OCI-LY7 (cell line): ENCODE measurements at regions not wholly inside any gene's neighbourhood (a gene's known extent, or its start where the extent isn't known, plus 50 kb on each side); places are given as distances from the start of the nearest gene placed in this dataset.

ENCODE experiments used
- BruUV-seq: library from RNA; stranded (reverse); fragments of 400-500 nt; replicated peaks from 2 replicates; lab custom pipeline; 2021; lab: Mats Ljungman, UMichigan
- CTCF ChIA-PET: fragments of 300-600 bp; sonication (Branson Sonifier 250); formaldehyde crosslinking; loops from one replicate; lab custom pipeline; 2022; ENCODE audit warnings: antibody characterized with exemption; ENCODE audit not compliant: unreplicated experiment; lab: Charles Lee
- POLR2A ChIA-PET: fragments of 300-600 bp; sonication (Branson Sonifier 250); formaldehyde crosslinking; loops from one replicate; lab custom pipeline; 2022; ENCODE audit warnings: antibody characterized with exemption; lab: Charles Lee
- DNase-seq: peaks from one replicate; pipeline ENCODE4 v3.0.0-alpha.2; 2015; ENCODE audit warnings: low spot score
- H2AFZ ChIP-seq: fragments of 200-600 bp; sonication (generic), shearing (Covaris generic); 2 replicates; pipeline ENCODE4 v1.6.1; 2014; ENCODE audit warnings: mild to moderate bottlenecking, antibody characterized with exemption, low read length, moderate library complexity
- H3K27ac ChIP-seq: fragments of 200-600 bp; sonication (generic); 2 replicates; pipeline ENCODE4 v1.5.1; 2014; ENCODE audit warnings: mixed run types, low read depth, mild to moderate bottlenecking, moderate library complexity, low read length, inconsistent platforms; ENCODE audit not compliant: poor library complexity, severe bottlenecking
- H3K36me3 ChIP-seq: fragments of 200-600 bp; sonication (generic); 2 replicates; pipeline ENCODE4 v1.6.1; 2014; ENCODE audit warnings: mild to moderate bottlenecking, antibody characterized with exemption, low read length, moderate library complexity, mixed read lengths; ENCODE audit not compliant: insufficient read depth
- H3K4me1 ChIP-seq: fragments of 200-600 bp; sonication (generic); 2 replicates; pipeline ENCODE4 v1.5.1; 2014; ENCODE audit warnings: mild to moderate bottlenecking, low read length; ENCODE audit not compliant: insufficient read depth, poor library complexity, severe bottlenecking
- H3K4me2 ChIP-seq: fragments of 200-600 bp; sonication (generic); 2 replicates; pipeline ENCODE4 v1.6.1; 2014; ENCODE audit warnings: mild to moderate bottlenecking, low read length
- H3K4me3 ChIP-seq: fragments of 200-600 bp; sonication (generic); 2 replicates; pipeline ENCODE4 v1.5.1; 2014; ENCODE audit warnings: mild to moderate bottlenecking, low read depth, low read length; ENCODE audit not compliant: poor library complexity, severe bottlenecking
- H3K79me2 ChIP-seq: fragments of 200-600 bp; sonication (generic); 2 replicates; pipeline ENCODE4 v1.6.1; 2016; ENCODE audit warnings: low read depth, mild to moderate bottlenecking, low read length, moderate library complexity, mixed read lengths; ENCODE audit not compliant: insufficient read depth
- H3K9me2 ChIP-seq: fragments of 200-600 bp; sonication (generic); 2 replicates; pipeline ENCODE4 v1.6.1; 2016; ENCODE audit warnings: mild to moderate bottlenecking, low read length, mixed read lengths; ENCODE audit not compliant: insufficient read depth
- H3K9me3 ChIP-seq: fragments of 200-600 bp; sonication (generic); 2 replicates; pipeline ENCODE4 v1.6.1; 2014; ENCODE audit warnings: mild to moderate bottlenecking, mixed run types, low read length, mixed read lengths
- H4K20me1 ChIP-seq: fragments of 200-600 bp; sonication (generic); 2 replicates; pipeline ENCODE4 v1.6.1; 2014; ENCODE audit warnings: mild to moderate bottlenecking, antibody characterized with exemption, low read length, moderate library complexity, mixed read lengths; ENCODE audit not compliant: insufficient read depth
- EZH2phosphoT487 ChIP-seq: fragments of 200-600 bp; sonication (generic); IDR thresholded peaks from 2 replicates; pipeline ENCODE4 v1.6.1; 2018; ENCODE audit warnings: low read depth, borderline replicate concordance, mild to moderate bottlenecking, mixed run types, antibody characterized with exemption, low read length, moderate library complexity, mixed read lengths
- intact Hi-C: fragments of 100-400 bp; cut with micrococcal nuclease; formaldehyde crosslinking; loops from one replicate; pipeline ENCODE4 v1.10.0; 2022; ENCODE audit not compliant: unreplicated experiment
- TF ChIP-seq, protein P1 (sequence below): fragments of 200-600 bp; sonication (generic); conservative IDR thresholded peaks from 2 replicates; pipeline ENCODE4 v1.5.1; 2014; ENCODE audit warnings: mild to moderate bottlenecking, antibody characterized with exemption, low read length, moderate library complexity, mixed read lengths

DNA sequence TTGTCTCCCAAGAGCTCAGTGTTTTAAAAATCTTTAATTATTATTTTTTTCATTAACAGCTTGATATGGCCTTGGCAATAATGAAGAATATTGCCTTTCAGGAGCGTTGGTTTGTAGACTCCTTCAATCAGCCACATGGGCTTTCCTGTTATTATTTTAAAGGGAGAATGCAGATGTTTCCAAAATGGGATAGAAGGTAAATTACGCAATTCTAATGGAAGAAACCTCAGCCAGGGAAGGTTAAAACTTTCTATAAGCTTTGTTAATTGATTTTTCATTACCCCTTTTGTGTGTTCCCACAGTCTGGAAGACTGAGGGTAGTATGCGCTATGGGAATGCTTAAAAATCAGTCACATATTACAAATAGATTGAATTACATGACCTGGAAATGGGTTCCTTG lies 188.4 kb upstream of the NAV3 start:
- H3K36me3 ChIP-seq = no peaks in the 10 kb centered on the region
- no peak overlapping the region for H2AFZ ChIP-seq
- H3K9me3 ChIP-seq = no peaks in the 10 kb centered on the region
- no peaks in the 10 kb centered on the region for H3K79me2 ChIP-seq
- no peaks in the 10 kb centered on the region for H3K9me2 ChIP-seq
- no peak overlapping the region for H3K4me3 ChIP-seq
- CTCF ChIA-PET = no interaction called here
- no TSS peak for BruUV-seq
- H3K4me2 ChIP-seq = no peak overlapping the region
- H4K20me1 ChIP-seq = no peaks in the 10 kb centered on the region
- intact Hi-C loops = no loop called here
- no peak for TF ChIP-seq EZH2phosphoT487
- TF ChIP-seq, protein P1, sequence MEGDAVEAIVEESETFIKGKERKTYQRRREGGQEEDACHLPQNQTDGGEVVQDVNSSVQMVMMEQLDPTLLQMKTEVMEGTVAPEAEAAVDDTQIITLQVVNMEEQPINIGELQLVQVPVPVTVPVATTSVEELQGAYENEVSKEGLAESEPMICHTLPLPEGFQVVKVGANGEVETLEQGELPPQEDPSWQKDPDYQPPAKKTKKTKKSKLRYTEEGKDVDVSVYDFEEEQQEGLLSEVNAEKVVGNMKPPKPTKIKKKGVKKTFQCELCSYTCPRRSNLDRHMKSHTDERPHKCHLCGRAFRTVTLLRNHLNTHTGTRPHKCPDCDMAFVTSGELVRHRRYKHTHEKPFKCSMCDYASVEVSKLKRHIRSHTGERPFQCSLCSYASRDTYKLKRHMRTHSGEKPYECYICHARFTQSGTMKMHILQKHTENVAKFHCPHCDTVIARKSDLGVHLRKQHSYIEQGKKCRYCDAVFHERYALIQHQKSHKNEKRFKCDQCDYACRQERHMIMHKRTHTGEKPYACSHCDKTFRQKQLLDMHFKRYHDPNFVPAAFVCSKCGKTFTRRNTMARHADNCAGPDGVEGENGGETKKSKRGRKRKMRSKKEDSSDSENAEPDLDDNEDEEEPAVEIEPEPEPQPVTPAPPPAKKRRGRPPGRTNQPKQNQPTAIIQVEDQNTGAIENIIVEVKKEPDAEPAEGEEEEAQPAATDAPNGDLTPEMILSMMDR = no peak
- H3K27ac ChIP-seq = no peak overlapping the region
- POLR2A ChIA-PET = interaction anchor here (0.9 kb wide), 1 partner anchor 254 kb away, joined by 3 read pairs; no protein-coding TSS in a partner anchor
- DNase-seq = no peak
- no peaks in the 10 kb centered on the region for H3K4me1 ChIP-seq

DNA sequence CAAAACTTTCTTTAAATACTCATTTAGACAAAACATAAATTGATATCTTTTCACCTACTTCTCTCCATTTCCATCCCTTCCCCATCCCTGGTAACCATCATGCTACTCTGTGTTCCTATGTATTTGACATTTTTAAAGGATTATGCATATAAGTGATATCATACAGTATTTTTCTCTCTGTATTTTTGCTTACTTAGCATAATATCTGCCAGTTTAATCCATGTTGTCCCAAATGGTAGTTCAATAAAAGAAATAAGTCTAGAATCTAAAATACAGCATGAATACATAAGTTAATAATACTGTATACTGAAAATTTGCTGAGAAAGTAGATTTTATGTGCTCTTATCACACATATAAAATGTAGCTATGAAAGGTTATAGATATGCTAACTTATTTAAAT lies 190.3 kb upstream of the NAV3 start:
- Histone ChIP-seq H3K4me1 (no peaks in the 10 kb centered on the region), H3K4me2 (no peak overlapping the region), H3K9me3 (no peaks in the 10 kb centered on the region), H4K20me1 (no peaks in the 10 kb centered on the region), H3K27ac (no peak overlapping the region), H2AFZ (no peak overlapping the region), H3K4me3 (no peak overlapping the region), H3K36me3 (no peaks in the 10 kb centered on the region), H3K79me2 (no peaks in the 10 kb centered on the region), H3K9me2 (no peaks in the 10 kb centered on the region)
- BruUV-seq = no TSS peak
- TF ChIP-seq, protein P1 = no peak
- no peak for TF ChIP-seq EZH2phosphoT487
- CTCF ChIA-PET = no interaction called here
- POLR2A ChIA-PET = no interaction called here
- intact Hi-C loops = no loop called here
- no peak for DNase-seq

- Histone ChIP-seq H3K27ac (no peak overlapping the region), H3K36me3 (no peaks in the 10 kb centered on the region), H3K4me1 (no peaks in the 10 kb centered on the region), H3K79me2 (no peaks in the 10 kb centered on the region), H3K9me2 (no peaks in the 10 kb centered on the region), H4K20me1 (no peaks in the 10 kb centered on the region), H2AFZ (no peak overlapping the region), H3K9me3 (no peaks in the 10 kb centered on the region), H3K4me2 (no peak overlapping the region), H3K4me3 (no peak overlapping the region)
- no TSS peak for BruUV-seq
- intact Hi-C loops = no loop called here
- ChIA-PET CTCF (no interaction called here), POLR2A (interaction anchor here (1.0 kb wide), 1 partner anchor 10 kb away, joined by 5 read pairs; no protein-coding TSS in a partner anchor)
- TF ChIP-seq, protein P1 = no peak
- TF ChIP-seq EZH2phosphoT487 = no peak
- DNase-seq = no peak
Measured at GRCh38 chr12:77630790-77631445, 199.8 kb upstream of the NAV3 start.
